Osteocyte (in vitro differentiated cells): ENCODE measurements at regions not wholly inside any gene's neighbourhood (a gene's known extent, or its start where the extent isn't known, plus 50 kb on each side); places are given as distances from the start of the nearest gene placed in this dataset.

Experiments used
- DNase-seq: peaks from one replicate; pipeline ENCODE4 v3.0.0; 2021; ENCODE audit warnings: mixed read lengths; ENCODE audit not compliant: unreplicated experiment; ENCODE audit errors: extremely low spot score
- H3K27ac Mint-ChIP-seq: one replicate; pipeline ENCODE4 v1.8.0; 2021; ENCODE audit warnings: mild to moderate bottlenecking, mixed read lengths; ENCODE audit not compliant: unreplicated experiment
- H3K27me3 Mint-ChIP-seq: one replicate; pipeline ENCODE4 v1.8.0; 2021; ENCODE audit warnings: mixed read lengths; ENCODE audit not compliant: unreplicated experiment
- H3K36me3 Mint-ChIP-seq: one replicate; pipeline ENCODE4 v1.8.0; 2021; ENCODE audit warnings: mixed read lengths; ENCODE audit not compliant: unreplicated experiment
- H3K4me1 Mint-ChIP-seq: one replicate; pipeline ENCODE4 v1.8.0; 2021; ENCODE audit warnings: mixed read lengths; ENCODE audit not compliant: unreplicated experiment
- H3K4me3 Mint-ChIP-seq: one replicate; pipeline ENCODE4 v1.8.0; 2021; ENCODE audit warnings: mild to moderate bottlenecking, moderate library complexity, mixed read lengths; ENCODE audit not compliant: unreplicated experiment
- H3K9me3 Mint-ChIP-seq: one replicate; pipeline ENCODE4 v1.8.0; 2021; ENCODE audit warnings: mixed read lengths; ENCODE audit not compliant: unreplicated experiment
- CTCF ChIP-seq: fragments of 200-600 bp; sonication (generic); IDR thresholded peaks from 2 replicates; pipeline ENCODE4 v1.5.0; 2021; ENCODE audit warnings: antibody characterized with exemption, mild to moderate bottlenecking, moderate library complexity

- H3K27ac Mint-ChIP-seq: no peak overlapping the region
Observed at GRCh38 chr16:11429823-11430222, 84.6 kb downstream of the RMI2 start.

DNA sequence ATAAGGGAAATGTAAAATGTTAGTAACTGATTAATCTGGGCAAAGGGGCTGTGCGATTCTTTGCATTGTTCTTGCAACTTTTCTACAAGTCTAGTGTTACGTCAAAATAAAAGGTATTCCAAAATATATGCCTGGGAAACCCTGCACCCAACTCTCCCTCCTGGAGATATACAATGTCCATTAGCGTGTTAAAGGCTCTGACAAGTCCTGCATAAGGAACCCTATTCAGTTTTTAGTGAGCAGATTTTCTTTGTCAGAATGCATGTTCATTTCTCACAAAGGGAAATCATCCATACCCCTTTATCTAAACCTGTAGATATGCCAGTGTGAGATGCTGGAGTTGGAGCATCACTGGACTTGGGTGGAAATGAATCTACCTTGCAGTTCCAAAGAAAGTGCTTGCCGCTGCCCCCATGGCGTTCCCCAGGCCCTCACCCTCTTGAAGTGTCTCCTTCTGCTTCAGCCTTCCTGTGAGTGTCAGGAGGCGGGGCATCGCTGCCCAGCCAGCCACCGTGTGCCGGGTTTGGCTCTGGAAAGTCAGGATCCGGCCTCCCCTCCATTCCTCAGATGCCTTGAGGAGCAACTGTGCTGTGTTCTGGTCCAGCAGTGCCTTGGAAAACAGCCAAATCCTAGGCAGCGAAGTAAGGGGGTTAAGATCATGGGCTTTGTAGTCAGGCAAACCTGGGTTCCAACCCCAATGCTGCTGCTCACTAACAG is 85.5 kb downstream of the RMI2 start:
- no peak for DNase-seq
- Mint-ChIP-seq H3K36me3 (no peaks in the 10 kb centered on the region), H3K9me3 (peaks cover 7% of the 10 kb centered on the region), H3K4me1 (no peaks in the 10 kb centered on the region), H3K27me3 (peaks cover 42% of the 10 kb centered on the region), H3K4me3 (no peak overlapping the region), H3K27ac (no peak overlapping the region)
- no peak for TF ChIP-seq CTCF

More at GRCh38 chr16:11429823-11430222, 84.6 kb downstream of the RMI2 start:
- H3K9me3 Mint-ChIP-seq: peaks cover 7% of the 10 kb centered on the region
- no peaks in the 10 kb centered on the region for H3K36me3 Mint-ChIP-seq
- H3K4me3 Mint-ChIP-seq: no peak overlapping the region
- H3K27me3 Mint-ChIP-seq: peaks cover 42% of the 10 kb centered on the region
- no peak for TF ChIP-seq CTCF
- H3K4me1 Mint-ChIP-seq: no peaks in the 10 kb centered on the region
- no peak for DNase-seq

- no peaks in the 10 kb centered on the region for H3K4me1 Mint-ChIP-seq
- no peak for DNase-seq
- peaks cover 7% of the 10 kb centered on the region for H3K9me3 Mint-ChIP-seq
- H3K27me3 Mint-ChIP-seq: peaks cover 47% of the 10 kb centered on the region
- no peak overlapping the region for H3K27ac Mint-ChIP-seq
- H3K36me3 Mint-ChIP-seq: no peaks in the 10 kb centered on the region
- H3K4me3 Mint-ChIP-seq: no peak overlapping the region
- no peak for TF ChIP-seq CTCF
Observed at GRCh38 chr16:11431915-11432465, 86.7 kb downstream of the RMI2 start.

GRCh38 chr16:11432856-11433395 is 87.7 kb downstream of the RMI2 start:
- Mint-ChIP-seq H3K27ac (no peak overlapping the region), H3K36me3 (no peaks in the 10 kb centered on the region), H3K27me3 (peaks cover 47% of the 10 kb centered on the region), H3K4me3 (no peak overlapping the region), H3K4me1 (no peaks in the 10 kb centered on the region), H3K9me3 (peaks cover 7% of the 10 kb centered on the region)
- no peak for TF ChIP-seq CTCF
- DNase-seq: no peak

- H3K4me1 Mint-ChIP-seq: no peaks in the 10 kb centered on the region
- peaks cover 39% of the 10 kb centered on the region for H3K27me3 Mint-ChIP-seq
- H3K27ac Mint-ChIP-seq: no peak overlapping the region
- no peak for TF ChIP-seq CTCF
- no peaks in the 10 kb centered on the region for H3K36me3 Mint-ChIP-seq
- H3K4me3 Mint-ChIP-seq: no peak overlapping the region
- H3K9me3 Mint-ChIP-seq: peaks cover 12% of the 10 kb centered on the region
- DNase-seq: no peak
Observed at GRCh38 chr16:11435576-11435975, 90.3 kb downstream of the RMI2 start.
